ENCODE measurements at regions not wholly inside any gene's neighbourhood (a gene's known extent, or its start where the extent isn't known, plus 50 kb on each side); places are given as distances from the start of the nearest gene placed in this dataset.
A peak's percentile ranks its signal among the peaks of the same experiment; 100 is the strongest.
"Not testable (repeated sequence)": the region's sequence is repeated elsewhere in the genome, so short reads cannot be mapped to it uniquely, and the experiment has no call there.

GRCh38 chr4:138860357-138860756 lies 155.2 kb upstream of the NOCT start:
- POLR2A ChIA-PET; H3K9me3 Mint-ChIP-seq; H3K36me3 ChIP-seq (ENCODE audit: control insufficient read depth in 2 of 2, extremely low read depth in 1 of 2, insufficient read depth in 1 of 2, low read length in 1 of 2); CTCF ChIA-PET; H3K4me3 Mint-ChIP-seq; H3K4me1 Mint-ChIP-seq; H3K4me3 ChIP-seq (ENCODE audit: control insufficient read depth in 1 of 2, extremely low read depth in 1 of 2, low read length in 1 of 2); H3K27ac Mint-ChIP-seq; DNase-seq; H3K27ac ChIP-seq (ENCODE audit: low read length); ATAC-seq (replicated peaks in 1 of 4); H3K36me3 Mint-ChIP-seq; H3K9me3 ChIP-seq; H3K4me1 ChIP-seq (ENCODE audit: control insufficient read depth in 1 of 2, extremely low read depth in 1 of 2, insufficient read depth in 2 of 2, low read length in 2 of 2); H3K27me3 ChIP-seq (replicated peaks in 1 of 2; ENCODE audit: control insufficient read depth in 2 of 2, extremely low read depth in 1 of 2, insufficient read depth in 2 of 2, low read length in 1 of 2): not testable (repeated sequence)
- H3K27me3 Mint-ChIP-seq: peaks cover 9 to 13% of the 10 kb centered on the region in 2 donors
- no CpG with 5 or more reads among the region's 1 CpG for WGBS (ENCODE audit: insufficient coverage)

- no CpG with 5 or more reads among the region's 4 CpGs for WGBS (ENCODE audit: insufficient coverage)
- no peak overlapping the region for H3K27ac Mint-ChIP-seq
- ChIA-PET POLR2A (no interaction called here), CTCF (no interaction called here)
- ATAC-seq (replicated peaks in 1 of 4) (no peak), DNase-seq (no peak)
- H3K36me3 ChIP-seq (ENCODE audit: control insufficient read depth in 2 of 2, extremely low read depth in 1 of 2, insufficient read depth in 1 of 2, low read length in 1 of 2): no peaks in the 10 kb centered on the region
- no peak overlapping the region for H3K4me3 ChIP-seq (ENCODE audit: control insufficient read depth in 1 of 2, extremely low read depth in 1 of 2, low read length in 1 of 2)
- no peak overlapping the region for H3K27ac ChIP-seq (ENCODE audit: low read length)
- H3K27me3 ChIP-seq (replicated peaks in 1 of 2; ENCODE audit: control insufficient read depth in 2 of 2, extremely low read depth in 1 of 2, insufficient read depth in 2 of 2, low read length in 1 of 2): peaks cover 0 to 4% of the 10 kb centered on the region in 2 experiments
- H3K9me3 Mint-ChIP-seq: no peaks in the 10 kb centered on the region
- no peaks in the 10 kb centered on the region for H3K9me3 ChIP-seq
- no peaks in the 10 kb centered on the region for H3K4me1 ChIP-seq (ENCODE audit: control insufficient read depth in 1 of 2, extremely low read depth in 1 of 2, insufficient read depth in 2 of 2, low read length in 2 of 2)
- H3K27me3 Mint-ChIP-seq: peaks cover 9 to 11% of the 10 kb centered on the region in 2 donors
- no peak overlapping the region for H3K4me3 Mint-ChIP-seq
- H3K4me1 Mint-ChIP-seq: no peaks in the 10 kb centered on the region
- no peaks in the 10 kb centered on the region for H3K36me3 Mint-ChIP-seq
Measured at GRCh38 chr4:138859254-138859653, 156.3 kb upstream of the NOCT start.

GRCh38 chr4:138858419-138858818 lies 157.2 kb upstream of the NOCT start:
- ChIA-PET POLR2A (no interaction called here), CTCF (no interaction called here)
- no peaks in the 10 kb centered on the region for H3K36me3 ChIP-seq (ENCODE audit: control insufficient read depth in 2 of 2, extremely low read depth in 1 of 2, insufficient read depth in 1 of 2, low read length in 1 of 2)
- ATAC-seq (replicated peaks in 1 of 4) (no peak), DNase-seq (no peak)
- H3K4me3 ChIP-seq (ENCODE audit: control insufficient read depth in 1 of 2, extremely low read depth in 1 of 2, low read length in 1 of 2): no peak overlapping the region
- no peaks in the 10 kb centered on the region for H3K9me3 Mint-ChIP-seq
- peaks cover 9 to 11% of the 10 kb centered on the region in 2 donors for H3K27me3 Mint-ChIP-seq
- H3K4me1 ChIP-seq (ENCODE audit: control insufficient read depth in 1 of 2, extremely low read depth in 1 of 2, insufficient read depth in 2 of 2, low read length in 2 of 2): no peaks in the 10 kb centered on the region
- H3K27me3 ChIP-seq (replicated peaks in 1 of 2; ENCODE audit: control insufficient read depth in 2 of 2, extremely low read depth in 1 of 2, insufficient read depth in 2 of 2, low read length in 1 of 2): peaks cover 0 to 4% of the 10 kb centered on the region in 2 experiments
- H3K36me3 Mint-ChIP-seq: no peaks in the 10 kb centered on the region
- no peak overlapping the region for H3K27ac ChIP-seq (ENCODE audit: low read length)
- H3K4me1 Mint-ChIP-seq: no peaks in the 10 kb centered on the region
- no peak overlapping the region for H3K4me3 Mint-ChIP-seq
- no peaks in the 10 kb centered on the region for H3K9me3 ChIP-seq
- no peak overlapping the region for H3K27ac Mint-ChIP-seq

- Mint-ChIP-seq H3K9me3 (no peaks in the 10 kb centered on the region), H3K27me3 (peaks cover 11 to 13% of the 10 kb centered on the region in 2 donors), H3K4me3 (no peak overlapping the region), H3K36me3 (no peaks in the 10 kb centered on the region), H3K4me1 (peaks cover 0 to 1% (median 0%) of the 10 kb centered on the region in 3 donors), H3K27ac (no peak overlapping the region)
- ChIA-PET CTCF (no interaction called here), POLR2A (no interaction called here)
- Histone ChIP-seq H3K27ac (ENCODE audit: low read length) (no peak overlapping the region), H3K9me3 (no peaks in the 10 kb centered on the region), H3K4me1 (ENCODE audit: control insufficient read depth in 1 of 2, extremely low read depth in 1 of 2, insufficient read depth in 2 of 2, low read length in 2 of 2) (no peaks in the 10 kb centered on the region), H3K4me3 (ENCODE audit: control insufficient read depth in 1 of 2, extremely low read depth in 1 of 2, low read length in 1 of 2) (no peak overlapping the region), H3K36me3 (ENCODE audit: control insufficient read depth in 2 of 2, extremely low read depth in 1 of 2, insufficient read depth in 1 of 2, low read length in 1 of 2) (no peaks in the 10 kb centered on the region), H3K27me3 (replicated peaks in 1 of 2; ENCODE audit: control insufficient read depth in 2 of 2, extremely low read depth in 1 of 2, insufficient read depth in 2 of 2, low read length in 1 of 2) (peaks cover 0 to 4% of the 10 kb centered on the region in 2 experiments)
- DNase-seq (no peak), ATAC-seq (replicated peaks in 1 of 4) (no peak)
- WGBS (ENCODE audit: insufficient coverage): 85% methylated on average over 2 of the region's 2 CpGs
Measured at GRCh38 chr4:138857416-138857815, 158.2 kb upstream of the NOCT start.

GRCh38 chr4:138852681-138853080 lies 162.9 kb upstream of the NOCT start:
- CTCF ChIA-PET: no interaction called here
- Histone ChIP-seq H3K27me3 (replicated peaks in 1 of 2; ENCODE audit: control insufficient read depth in 2 of 2, extremely low read depth in 1 of 2, insufficient read depth in 2 of 2, low read length in 1 of 2) (peaks cover 0 to 4% of the 10 kb centered on the region in 2 experiments), H3K4me3 (ENCODE audit: control insufficient read depth in 1 of 2, extremely low read depth in 1 of 2, low read length in 1 of 2) (no peak overlapping the region), H3K27ac (ENCODE audit: low read length) (no peak overlapping the region), H3K4me1 (ENCODE audit: control insufficient read depth in 1 of 2, extremely low read depth in 1 of 2, insufficient read depth in 2 of 2, low read length in 2 of 2) (no peaks in the 10 kb centered on the region), H3K36me3 (ENCODE audit: control insufficient read depth in 2 of 2, extremely low read depth in 1 of 2, insufficient read depth in 1 of 2, low read length in 1 of 2) (no peaks in the 10 kb centered on the region), H3K9me3 (no peaks in the 10 kb centered on the region)
- peaks cover 9 to 14% of the 10 kb centered on the region in 2 donors for H3K27me3 Mint-ChIP-seq
- DNase-seq: no peak
- H3K4me3 Mint-ChIP-seq: no peak overlapping the region
- H3K36me3 Mint-ChIP-seq: no peaks in the 10 kb centered on the region
- POLR2A ChIA-PET: no interaction called here
- no peaks in the 10 kb centered on the region for H3K9me3 Mint-ChIP-seq
- no peak for ATAC-seq (replicated peaks in 1 of 4)
- no peak overlapping the region for H3K27ac Mint-ChIP-seq
- WGBS (ENCODE audit: insufficient coverage): no CpG with 5 or more reads among the region's 2 CpGs
- peaks cover 3 to 8% (median 6%) of the 10 kb centered on the region in 3 donors for H3K4me1 Mint-ChIP-seq

- H3K27me3 ChIP-seq (replicated peaks in 1 of 2; ENCODE audit: control insufficient read depth in 2 of 2, extremely low read depth in 1 of 2, insufficient read depth in 2 of 2, low read length in 1 of 2): peaks cover 0 to 4% of the 10 kb centered on the region in 2 experiments
- Mint-ChIP-seq H3K36me3 (no peaks in the 10 kb centered on the region), H3K4me3 (peak overlapping the region in 1 of 3 donors; percentile 17), H3K9me3 (no peaks in the 10 kb centered on the region), H3K27me3 (peaks cover 9 to 13% of the 10 kb centered on the region in 2 donors), H3K27ac (no peak overlapping the region), H3K4me1 (peaks cover 3 to 8% (median 6%) of the 10 kb centered on the region in 3 donors)
- H3K4me1 ChIP-seq (ENCODE audit: control insufficient read depth in 1 of 2, extremely low read depth in 1 of 2, insufficient read depth in 2 of 2, low read length in 2 of 2): no peaks in the 10 kb centered on the region
- 5% methylated on average over 6 of the region's 17 CpGs for WGBS (ENCODE audit: insufficient coverage)
- no peaks in the 10 kb centered on the region for H3K9me3 ChIP-seq
- ChIA-PET POLR2A (no interaction called here), CTCF (no interaction called here)
- no peaks in the 10 kb centered on the region for H3K36me3 ChIP-seq (ENCODE audit: control insufficient read depth in 2 of 2, extremely low read depth in 1 of 2, insufficient read depth in 1 of 2, low read length in 1 of 2)
- no peak overlapping the region for H3K4me3 ChIP-seq (ENCODE audit: control insufficient read depth in 1 of 2, extremely low read depth in 1 of 2, low read length in 1 of 2)
- DNase-seq: no peak
- no peak overlapping the region for H3K27ac ChIP-seq (ENCODE audit: low read length)
- ATAC-seq (replicated peaks in 1 of 4): no peak
Measured at GRCh38 chr4:138851391-138852335, 163.9 kb upstream of the NOCT start.

Measured in T-cell (primary cell).